HG02870 (cell line): ENCODE measurements at regions not wholly inside any gene's neighbourhood (a gene's known extent, or its start where the extent isn't known, plus 50 kb on each side); places are given as distances from the start of the nearest gene placed in this dataset.
"Not testable (repeated sequence)": the region's sequence is repeated elsewhere in the genome, so short reads cannot be mapped to it uniquely, and the experiment has no call there.

Experiments
- ATAC-seq: cut with Tn5 transposase; IDR thresholded peaks from one replicate; pipeline ENCODE4 v1.9.1; 2021; ENCODE audit warnings: mild to moderate bottlenecking, moderate library complexity; ENCODE audit not compliant: unreplicated experiment

DNA sequence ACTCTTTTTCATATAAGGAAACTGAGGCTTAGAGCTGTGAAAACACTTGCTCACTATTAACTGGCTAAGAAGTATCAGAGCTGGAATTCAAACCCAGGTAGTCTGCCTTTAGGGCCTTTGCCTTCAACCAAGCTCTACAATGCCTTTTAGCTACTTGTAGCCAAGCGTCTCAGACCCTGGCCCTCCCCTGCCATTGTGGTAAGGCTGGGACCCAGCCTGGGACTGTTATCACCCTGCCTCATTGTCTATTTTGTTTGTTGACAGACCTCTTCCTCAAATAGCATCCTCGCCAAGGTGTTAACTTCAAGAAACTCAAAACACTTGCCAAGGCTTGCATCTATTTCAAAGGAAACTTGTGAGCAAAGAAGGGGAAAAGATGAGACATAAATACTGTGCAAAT, 76.7 kb upstream of the CD28 start:
- ATAC-seq: no peak

- ATAC-seq: no peak
Observed at GRCh38 chr2:203631068-203631757, 75.2 kb upstream of the CD28 start.

DNA sequence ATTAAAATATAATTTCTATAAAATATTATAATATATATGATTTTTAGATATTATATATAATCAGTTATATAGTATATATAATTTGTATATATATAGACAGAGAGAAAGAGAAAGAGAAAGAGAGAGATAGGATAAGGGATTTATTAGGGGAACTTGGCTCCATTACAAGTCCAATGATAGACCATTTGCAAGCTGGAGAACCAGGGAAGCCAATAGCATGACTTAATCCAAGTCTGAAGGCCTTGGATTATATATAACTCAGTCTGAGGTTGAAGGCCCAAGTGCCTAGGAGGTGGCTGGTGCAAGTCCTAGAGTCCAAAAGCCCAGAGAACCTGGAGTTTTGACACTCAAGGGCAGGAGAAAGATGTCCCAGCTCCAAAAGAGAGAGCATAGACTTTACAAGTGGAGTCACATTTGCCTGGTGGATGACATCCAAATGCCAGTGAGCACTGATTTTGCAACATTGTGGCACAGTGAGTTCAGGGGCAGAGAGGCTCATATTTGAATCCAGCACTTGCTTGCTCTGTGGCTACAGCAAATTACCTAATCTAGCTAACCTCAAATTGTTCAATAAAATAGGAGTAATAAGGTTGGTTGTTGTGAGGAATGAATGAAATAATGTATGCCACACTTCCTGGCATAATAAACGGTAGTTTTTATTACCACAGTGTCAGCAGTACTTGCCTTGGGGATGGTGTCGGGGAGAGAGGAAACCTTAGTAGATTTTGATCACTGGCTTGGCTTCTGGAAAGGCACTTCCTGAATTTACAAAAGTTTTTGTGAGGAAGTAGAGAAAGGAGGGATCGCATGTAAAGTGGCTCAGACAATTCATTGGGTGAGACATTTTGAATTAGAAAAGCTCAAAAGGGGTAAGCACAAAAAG, 69.6 kb upstream of the CD28 start:
- no peak for ATAC-seq

DNA sequence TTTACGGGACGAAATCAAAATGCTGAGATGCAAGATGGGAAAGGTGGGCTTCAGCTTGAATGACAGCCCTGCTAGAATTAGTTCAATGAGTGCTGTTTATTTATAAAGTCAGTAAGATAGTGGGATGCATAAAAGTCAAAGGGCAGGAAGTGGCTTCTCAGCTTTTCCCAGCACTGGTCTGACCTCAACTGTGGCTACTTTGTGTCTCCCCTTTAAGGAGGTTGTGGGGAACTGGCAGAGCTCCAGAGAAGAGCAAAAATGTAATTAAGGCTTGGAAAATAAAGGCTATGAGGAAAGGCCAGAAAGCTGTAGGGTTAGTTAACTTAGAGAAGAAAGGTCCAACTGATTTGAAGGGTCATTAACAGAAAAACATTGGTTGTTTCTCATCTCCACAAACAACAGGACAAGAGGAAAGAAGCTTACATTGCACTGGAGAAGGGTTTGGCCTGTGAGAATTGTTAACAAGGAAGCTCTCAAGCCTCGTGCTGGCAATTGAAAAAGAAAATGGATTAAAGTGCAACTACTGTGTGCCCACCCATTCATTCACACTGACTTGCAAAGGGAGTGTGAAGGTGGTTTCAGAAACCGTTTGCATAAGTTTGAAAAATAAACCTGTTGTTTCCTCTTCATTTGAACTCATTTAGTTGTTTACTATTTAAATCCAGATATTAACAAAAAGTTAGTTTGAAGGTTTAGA, 68.8 kb upstream of the CD28 start:
- ATAC-seq: no peak

DNA sequence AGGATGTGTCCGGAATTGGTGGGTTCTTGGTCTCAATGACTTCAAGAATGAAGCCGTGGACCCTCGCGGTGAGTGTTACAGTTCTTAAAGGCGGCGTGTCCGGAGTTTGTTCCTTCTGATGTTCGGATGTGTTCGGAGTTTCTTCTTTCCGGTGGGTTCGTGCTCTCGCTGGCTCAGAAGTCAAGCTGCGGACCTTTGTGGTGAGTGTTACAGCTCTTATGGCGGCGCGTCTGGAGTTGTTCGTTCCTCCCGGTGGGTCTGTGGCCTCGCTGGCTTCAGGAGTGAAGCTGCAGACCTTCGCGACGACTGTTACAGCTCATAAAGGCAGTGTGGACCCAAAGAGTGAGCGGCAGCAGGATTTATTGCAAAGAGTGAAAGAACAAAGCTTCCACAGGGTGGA, 64.6 kb upstream of the CD28 start:
- not testable (repeated sequence) for ATAC-seq

- ATAC-seq: not testable (repeated sequence)
Observed at GRCh38 chr2:203642841-203643240, 63.6 kb upstream of the CD28 start.

- ATAC-seq: no peak
Observed at GRCh38 chr2:203645831-203646230, 60.6 kb upstream of the CD28 start.

DNA sequence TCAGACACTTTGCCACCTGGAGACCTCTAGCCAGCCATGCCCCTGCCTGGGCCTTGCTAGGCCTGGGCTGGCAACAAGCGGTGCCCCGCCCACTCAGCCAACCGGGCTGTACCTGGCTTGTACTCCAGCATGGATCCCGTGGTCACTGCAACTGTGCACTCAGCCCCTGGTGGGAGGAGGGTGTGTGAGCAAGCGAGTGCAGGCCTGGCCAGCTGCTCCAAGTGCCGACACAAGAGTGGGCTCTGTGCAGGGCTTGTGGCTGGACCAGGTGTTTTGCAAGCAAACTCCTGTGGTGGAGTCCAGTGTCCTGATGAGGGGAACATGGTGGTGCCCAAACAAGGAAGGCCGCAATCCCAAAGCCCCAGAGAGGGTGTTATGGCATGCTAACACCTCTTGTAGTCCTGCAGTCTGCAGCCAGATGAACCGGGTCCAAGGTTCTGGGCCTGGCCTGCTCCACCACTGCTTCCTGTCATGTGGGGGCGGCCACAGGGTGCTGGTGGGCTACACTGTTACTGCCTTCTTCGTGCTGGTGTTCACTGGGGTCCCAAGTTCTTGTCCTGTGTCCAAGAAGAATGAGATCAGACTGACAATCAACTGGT, 60.1 kb upstream of the CD28 start:
- no peak for ATAC-seq

DNA sequence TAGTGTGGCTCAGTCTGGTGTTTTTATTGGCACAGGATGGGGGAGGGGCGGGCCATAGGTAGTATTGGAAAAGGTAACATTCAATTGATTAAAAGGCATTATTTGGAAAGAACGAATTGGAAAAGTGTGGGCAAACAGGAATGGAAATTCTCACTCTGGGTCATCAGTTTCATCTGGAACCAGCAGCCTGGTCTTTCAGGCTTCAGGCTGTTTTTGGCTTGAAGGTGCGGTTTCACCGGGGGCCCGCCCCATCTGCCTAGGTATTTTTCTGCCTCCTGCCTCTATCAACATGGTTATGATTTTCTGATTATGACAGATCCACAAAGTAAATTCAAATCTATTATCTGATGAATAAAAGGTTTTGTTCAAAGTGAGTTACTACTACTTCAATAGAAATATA, 59.5 kb upstream of the CD28 start:
- ATAC-seq: no peak

DNA sequence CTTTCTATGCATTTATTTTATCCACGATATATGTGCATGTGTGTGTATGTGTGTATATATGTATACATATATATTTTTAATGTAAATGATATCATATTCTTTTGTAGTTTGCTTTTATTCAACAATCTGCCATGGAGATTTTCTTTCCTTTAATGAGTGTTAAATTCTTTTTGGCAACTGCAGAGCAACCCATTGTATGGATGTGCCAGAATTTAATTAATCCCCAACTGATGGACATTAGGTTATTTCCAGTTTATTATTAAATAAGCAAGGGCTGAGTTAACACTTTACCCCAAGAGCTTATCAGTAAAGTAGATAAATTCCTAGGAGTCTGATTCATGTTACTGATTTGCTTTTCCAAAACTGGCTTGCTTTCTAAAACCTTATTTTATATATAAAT, 58.9 kb upstream of the CD28 start:
- no peak for ATAC-seq

DNA sequence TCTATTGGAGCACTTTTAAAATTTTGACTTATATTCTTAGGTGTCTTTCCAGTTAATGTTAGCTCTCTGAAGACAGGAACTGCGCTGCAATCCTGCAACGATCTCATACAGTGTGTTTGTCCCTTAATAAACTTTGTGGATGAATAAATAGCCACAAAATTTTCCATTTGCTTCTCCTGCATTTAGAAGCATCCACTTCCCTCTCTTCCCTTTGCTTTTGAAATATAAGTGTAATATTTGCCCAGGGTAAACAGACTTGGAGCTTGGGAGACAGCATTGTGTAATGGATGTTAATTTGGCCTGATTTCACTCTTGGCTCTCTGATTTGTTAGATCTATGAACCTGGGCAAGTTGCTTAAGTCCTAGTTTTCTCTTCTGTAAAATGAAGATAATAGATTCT, 58.2 kb upstream of the CD28 start:
- no peak for ATAC-seq

DNA sequence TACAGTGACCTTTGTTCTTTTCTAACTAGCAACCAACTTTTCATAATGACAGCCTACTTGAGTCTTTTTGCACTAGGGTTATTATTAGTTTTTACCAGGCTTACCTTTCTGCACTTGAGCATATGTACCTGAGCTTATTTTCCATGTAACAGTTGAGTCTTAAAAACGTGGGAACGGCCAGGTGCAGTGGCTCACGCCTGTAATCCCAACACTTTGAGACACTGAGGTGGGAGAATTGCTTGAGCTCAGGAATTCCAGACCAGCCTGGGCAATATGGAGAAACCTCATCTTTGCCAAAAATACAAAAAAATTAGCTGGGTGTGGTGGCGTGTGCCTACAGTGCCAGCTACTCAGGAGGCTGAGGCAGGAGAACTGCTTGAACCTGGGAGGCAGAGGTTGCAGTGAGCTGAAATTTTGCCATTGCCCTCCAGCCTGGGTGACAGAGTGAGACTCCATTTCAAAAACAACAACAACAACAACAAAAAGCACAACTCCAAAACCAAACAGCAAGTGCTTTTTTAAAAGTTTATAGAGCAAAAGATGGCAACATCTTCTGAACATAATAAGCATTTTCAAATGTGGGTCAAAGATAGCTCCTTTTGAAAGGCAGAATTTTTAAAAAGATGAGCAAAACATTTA, 57.1 kb upstream of the CD28 start:
- no peak for ATAC-seq

- no peak for ATAC-seq
Observed at GRCh38 chr2:203650860-203651613, 55.4 kb upstream of the CD28 start.

DNA sequence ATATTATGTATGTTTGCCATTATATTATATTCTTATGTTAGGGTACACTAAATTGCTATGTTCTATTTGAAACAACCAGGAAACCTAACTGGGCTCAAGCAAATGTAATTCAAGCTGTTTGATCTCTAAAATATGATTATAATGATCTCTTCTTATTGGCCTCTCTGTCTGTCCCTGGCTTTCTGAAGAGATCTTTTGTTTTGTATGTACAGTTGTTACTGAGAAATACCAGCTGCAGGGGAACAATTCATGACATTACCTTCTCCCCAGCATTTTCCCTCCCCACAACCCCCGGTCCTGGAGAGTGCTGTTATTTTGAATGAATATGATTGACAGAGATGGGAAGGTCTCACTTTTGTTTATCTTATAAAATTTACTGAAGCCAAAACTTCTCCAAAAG, 54.8 kb upstream of the CD28 start:
- no peak for ATAC-seq

- ATAC-seq: no peak
Observed at GRCh38 chr2:203654826-203655225, 51.6 kb upstream of the CD28 start.

- ATAC-seq: no peak
Observed at GRCh38 chr2:203656522-203657287, 49.7 kb upstream of the CD28 start.
